ENCODE measurements at regions not wholly inside any gene's neighbourhood (a gene's known extent, or its start where the extent isn't known, plus 50 kb on each side); places are given as distances from the start of the nearest gene placed in this dataset.

DNA sequence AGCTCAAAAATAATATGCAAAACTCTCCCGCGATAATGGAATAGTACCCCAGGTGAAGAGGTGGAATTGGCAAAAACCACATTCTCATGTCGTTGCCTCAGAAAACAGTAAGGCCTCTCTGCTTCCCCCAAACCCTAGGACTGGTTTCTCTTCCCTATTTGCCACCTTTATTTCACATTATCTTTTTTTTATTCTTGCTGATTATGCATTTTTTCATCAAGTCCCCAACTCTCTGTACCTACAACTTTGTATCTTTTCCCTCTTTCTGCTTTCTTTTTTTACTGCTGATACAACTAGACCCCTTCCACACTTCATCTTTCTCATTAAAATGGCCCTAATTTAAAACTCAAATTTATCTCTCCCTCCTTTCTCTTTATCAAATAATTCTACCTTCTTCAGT is 1472.2 kb downstream of the SUCLG1 start:
- TF ChIP-seq, protein P1, sequence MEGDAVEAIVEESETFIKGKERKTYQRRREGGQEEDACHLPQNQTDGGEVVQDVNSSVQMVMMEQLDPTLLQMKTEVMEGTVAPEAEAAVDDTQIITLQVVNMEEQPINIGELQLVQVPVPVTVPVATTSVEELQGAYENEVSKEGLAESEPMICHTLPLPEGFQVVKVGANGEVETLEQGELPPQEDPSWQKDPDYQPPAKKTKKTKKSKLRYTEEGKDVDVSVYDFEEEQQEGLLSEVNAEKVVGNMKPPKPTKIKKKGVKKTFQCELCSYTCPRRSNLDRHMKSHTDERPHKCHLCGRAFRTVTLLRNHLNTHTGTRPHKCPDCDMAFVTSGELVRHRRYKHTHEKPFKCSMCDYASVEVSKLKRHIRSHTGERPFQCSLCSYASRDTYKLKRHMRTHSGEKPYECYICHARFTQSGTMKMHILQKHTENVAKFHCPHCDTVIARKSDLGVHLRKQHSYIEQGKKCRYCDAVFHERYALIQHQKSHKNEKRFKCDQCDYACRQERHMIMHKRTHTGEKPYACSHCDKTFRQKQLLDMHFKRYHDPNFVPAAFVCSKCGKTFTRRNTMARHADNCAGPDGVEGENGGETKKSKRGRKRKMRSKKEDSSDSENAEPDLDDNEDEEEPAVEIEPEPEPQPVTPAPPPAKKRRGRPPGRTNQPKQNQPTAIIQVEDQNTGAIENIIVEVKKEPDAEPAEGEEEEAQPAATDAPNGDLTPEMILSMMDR (IDR thresholded peaks at IDR 0.05), result no peak

GRCh38 chr2:82985572-82986197 is 1473.4 kb downstream of the SUCLG1 start:
- TF ChIP-seq, protein P1 (IDR thresholded peaks at IDR 0.05), result no peak

- TF ChIP-seq, protein P1 (IDR thresholded peaks at IDR 0.05), result no peak
These were observed 1490.7 kb downstream of the SUCLG1 start for GRCh38 chr2:82968358-82968757.

GRCh38 chr2:82964341-82964740 is 1494.7 kb downstream of the SUCLG1 start:
- TF ChIP-seq, protein P1 (IDR thresholded peaks at IDR 0.05), result no peak

DNA sequence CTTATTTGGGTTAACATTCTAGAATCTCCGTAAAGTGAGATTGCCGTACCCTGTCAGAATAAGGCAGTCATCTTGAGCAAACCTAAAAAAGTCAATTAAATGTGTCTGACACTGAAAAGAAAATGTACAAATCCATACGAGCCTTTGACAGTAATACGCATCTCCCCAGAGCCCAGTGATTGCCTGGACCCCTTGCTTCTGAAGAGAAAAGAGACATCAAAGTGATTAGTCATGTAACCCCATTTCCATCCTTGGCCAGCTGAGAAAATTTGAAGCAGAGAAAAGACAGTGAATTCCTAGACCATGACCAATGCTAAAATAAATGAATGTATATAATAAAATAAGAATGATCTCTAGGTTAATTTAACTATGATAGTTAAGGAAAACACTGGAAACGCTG is 1499.4 kb downstream of the SUCLG1 start:
- TF ChIP-seq, protein P1 (IDR thresholded peaks at IDR 0.05), result no peak

GRCh38 chr2:82954868-82955267 is 1504.2 kb downstream of the SUCLG1 start:
- TF ChIP-seq, protein P1 (IDR thresholded peaks at IDR 0.05), result no peak

DNA sequence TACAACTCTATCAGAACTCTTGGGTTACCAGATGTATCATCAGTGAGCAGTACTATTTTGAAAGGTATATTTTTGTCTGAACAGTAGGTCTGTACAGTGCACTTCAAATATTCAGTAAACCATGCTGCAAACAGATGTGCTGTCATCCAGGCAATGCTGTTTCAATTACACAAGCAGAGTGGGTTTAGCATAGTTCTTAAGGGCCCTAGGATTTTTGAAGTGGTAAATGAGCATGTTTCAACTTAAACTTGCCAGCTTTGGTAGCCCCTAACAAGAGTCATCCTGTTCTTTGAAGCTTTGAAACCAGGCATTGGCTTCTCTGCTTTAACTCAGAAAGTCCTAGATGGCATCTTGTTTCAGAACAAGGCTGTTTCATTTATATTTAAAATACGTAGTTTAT is 1519.9 kb downstream of the SUCLG1 start:
- TF ChIP-seq, protein P1 (IDR thresholded peaks at IDR 0.05), result no peak

GRCh38 chr2:82913566-82913965 is 1545.5 kb downstream of the SUCLG1 start:
- TF ChIP-seq, protein P1 (IDR thresholded peaks at IDR 0.05), result no peak
